DOHH2 (cell line): ENCODE measurements at regions not wholly inside any gene's neighbourhood (a gene's known extent, or its start where the extent isn't known, plus 50 kb on each side); places are given as distances from the start of the nearest gene placed in this dataset.

Experiments used
- H3F3A ChIP-seq: fragments of 200-600 bp; sonication (generic), shearing (Covaris generic); 2 replicates; pipeline ENCODE4 v1.6.0; 2016; ENCODE audit warnings: antibody characterized with exemption, mild to moderate bottlenecking; ENCODE audit not compliant: control insufficient read depth, insufficient read depth
- H3K27ac ChIP-seq: fragments of 200-600 bp; sonication (generic); 2 replicates; pipeline ENCODE4 v1.5.1; 2014; ENCODE audit warnings: low read depth, mild to moderate bottlenecking, low read length, moderate library complexity
- H3K27me3 ChIP-seq: fragments of 200-600 bp; sonication (generic); 2 replicates; pipeline ENCODE4 v1.6.1; 2014; ENCODE audit warnings: mild to moderate bottlenecking, low read length, mixed read lengths; ENCODE audit not compliant: control insufficient read depth
- H3K36me3 ChIP-seq: fragments of 200-600 bp; sonication (generic); 2 replicates; pipeline ENCODE4 v1.6.1; 2014; ENCODE audit warnings: mild to moderate bottlenecking, low read length, moderate library complexity, mixed read lengths; ENCODE audit not compliant: control insufficient read depth
- H3K4me1 ChIP-seq: fragments of 200-600 bp; sonication (generic); 2 replicates; pipeline ENCODE4 v1.6.1; 2014; ENCODE audit warnings: mild to moderate bottlenecking, low read length, mixed read lengths; ENCODE audit not compliant: control insufficient read depth
- H3K4me2 ChIP-seq: fragments of 200-600 bp; sonication (generic); 2 replicates; pipeline ENCODE4 v1.6.0; 2014; ENCODE audit warnings: mild to moderate bottlenecking, low read length, moderate library complexity
- H3K4me3 ChIP-seq: fragments of 200-600 bp; sonication (generic); 2 replicates; pipeline ENCODE4 v1.5.1; 2014; ENCODE audit warnings: mild to moderate bottlenecking, low read length, mixed read lengths
- H3K79me2 ChIP-seq: fragments of 200-600 bp; sonication (generic); 2 replicates; pipeline ENCODE4 v1.6.1; 2014; ENCODE audit warnings: mild to moderate bottlenecking, low read length, mixed read lengths; ENCODE audit not compliant: control insufficient read depth
- H3K9me2 ChIP-seq: fragments of 200-600 bp; sonication (generic); replicated peaks from 2 replicates; pipeline ENCODE4 v1.6.1; 2014; ENCODE audit warnings: mild to moderate bottlenecking, low read length, mixed read lengths; ENCODE audit not compliant: control insufficient read depth
- H3K9me3 ChIP-seq: fragments of 200-600 bp; sonication (generic); 2 replicates; pipeline ENCODE4 v1.6.1; 2014; ENCODE audit warnings: antibody characterized with exemption, low read length, mixed read lengths; ENCODE audit not compliant: control insufficient read depth, insufficient read depth
- H4K20me1 ChIP-seq: fragments of 200-600 bp; sonication (generic); 2 replicates; pipeline ENCODE4 v1.6.0; 2014; ENCODE audit warnings: low read depth, mild to moderate bottlenecking, antibody characterized with exemption, low read length, moderate library complexity; ENCODE audit not compliant: control insufficient read depth, insufficient read depth
- EZH2phosphoT487 ChIP-seq: fragments of 200-600 bp; sonication (generic); IDR thresholded peaks from 2 replicates; pipeline ENCODE4 v1.6.1; 2017; ENCODE audit warnings: borderline replicate concordance, mild to moderate bottlenecking, antibody characterized with exemption, low read length, moderate library complexity, mixed read lengths
- TF ChIP-seq, protein P1 (sequence below): fragments of 200-600 bp; sonication (generic); IDR thresholded peaks from one replicate; pipeline ENCODE4 v1.5.1; 2014; ENCODE audit warnings: antibody characterized with exemption, mild to moderate bottlenecking, low read depth, low read length; ENCODE audit not compliant: poor library complexity, severe bottlenecking

DNA sequence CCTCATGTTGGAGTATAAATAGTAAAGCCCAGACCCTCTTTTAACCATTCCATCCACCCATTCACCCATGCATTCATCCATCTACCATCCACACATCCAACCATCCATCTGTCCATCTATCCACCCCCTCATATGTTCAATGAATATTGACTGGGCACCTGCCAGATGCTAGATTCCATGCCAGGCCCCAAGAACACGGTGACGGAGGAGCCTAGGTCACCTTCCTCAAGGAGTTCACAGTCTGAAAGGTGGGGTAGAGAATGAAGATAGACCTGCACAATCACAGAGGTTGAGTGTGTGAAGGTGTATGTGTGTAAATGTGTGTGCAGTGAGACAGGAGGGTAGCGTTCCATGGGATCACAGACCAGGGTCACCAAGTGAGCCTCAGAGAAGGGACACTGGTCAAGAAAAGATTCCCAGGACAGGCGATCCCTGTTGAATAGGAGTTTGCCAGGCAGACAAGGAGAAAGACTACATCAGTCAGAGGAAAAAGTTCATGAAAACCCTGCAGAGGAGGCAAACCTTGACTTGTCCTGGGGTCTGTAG is 287.2 kb downstream of the CYP26B1 start:
- Histone ChIP-seq H3F3A (no peaks in the 10 kb centered on the region), H3K27ac (no peak overlapping the region), H3K36me3 (no peaks in the 10 kb centered on the region), H3K4me3 (no peak overlapping the region), H3K9me3 (no peaks in the 10 kb centered on the region), H3K4me1 (no peaks in the 10 kb centered on the region), H3K4me2 (no peak overlapping the region), H4K20me1 (no peaks in the 10 kb centered on the region), H3K27me3 (no peaks in the 10 kb centered on the region), H3K9me2 (no peaks in the 10 kb centered on the region), H3K79me2 (no peaks in the 10 kb centered on the region)
- TF ChIP-seq EZH2phosphoT487 = no peak
- TF ChIP-seq, protein P1, sequence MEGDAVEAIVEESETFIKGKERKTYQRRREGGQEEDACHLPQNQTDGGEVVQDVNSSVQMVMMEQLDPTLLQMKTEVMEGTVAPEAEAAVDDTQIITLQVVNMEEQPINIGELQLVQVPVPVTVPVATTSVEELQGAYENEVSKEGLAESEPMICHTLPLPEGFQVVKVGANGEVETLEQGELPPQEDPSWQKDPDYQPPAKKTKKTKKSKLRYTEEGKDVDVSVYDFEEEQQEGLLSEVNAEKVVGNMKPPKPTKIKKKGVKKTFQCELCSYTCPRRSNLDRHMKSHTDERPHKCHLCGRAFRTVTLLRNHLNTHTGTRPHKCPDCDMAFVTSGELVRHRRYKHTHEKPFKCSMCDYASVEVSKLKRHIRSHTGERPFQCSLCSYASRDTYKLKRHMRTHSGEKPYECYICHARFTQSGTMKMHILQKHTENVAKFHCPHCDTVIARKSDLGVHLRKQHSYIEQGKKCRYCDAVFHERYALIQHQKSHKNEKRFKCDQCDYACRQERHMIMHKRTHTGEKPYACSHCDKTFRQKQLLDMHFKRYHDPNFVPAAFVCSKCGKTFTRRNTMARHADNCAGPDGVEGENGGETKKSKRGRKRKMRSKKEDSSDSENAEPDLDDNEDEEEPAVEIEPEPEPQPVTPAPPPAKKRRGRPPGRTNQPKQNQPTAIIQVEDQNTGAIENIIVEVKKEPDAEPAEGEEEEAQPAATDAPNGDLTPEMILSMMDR = no peak

DNA sequence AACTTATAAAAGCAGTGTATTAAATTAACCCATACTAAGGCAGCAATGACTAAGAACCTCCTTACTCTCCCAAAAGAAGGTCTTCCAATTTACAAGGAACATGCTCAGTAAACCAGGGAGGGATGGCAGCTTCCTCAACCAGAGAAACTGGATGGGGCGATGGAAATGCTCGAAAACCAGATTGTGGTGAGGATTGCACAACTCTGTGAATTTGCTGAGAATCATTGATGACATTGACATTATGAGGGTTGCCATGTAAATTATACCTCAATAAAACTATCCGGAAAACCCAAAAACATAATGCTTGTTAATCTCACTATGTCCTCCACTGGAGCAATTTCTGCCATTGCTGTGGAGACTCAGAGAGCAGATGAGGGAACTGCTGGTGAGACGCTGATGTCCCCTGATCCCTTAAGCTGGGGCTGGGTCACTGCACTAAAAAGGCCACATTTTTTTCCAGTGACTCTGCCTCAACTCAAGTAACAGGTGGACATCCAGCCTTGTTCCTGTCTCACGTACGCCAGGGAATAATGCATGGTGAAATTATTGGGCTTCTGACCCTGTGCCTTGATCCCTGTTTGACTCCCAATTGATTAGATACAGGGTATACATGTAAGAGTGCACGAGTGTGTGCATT is 288.3 kb downstream of the CYP26B1 start:
- Histone ChIP-seq H4K20me1 (no peaks in the 10 kb centered on the region), H3K27ac (no peak overlapping the region), H3K4me3 (no peak overlapping the region), H3K27me3 (no peaks in the 10 kb centered on the region), H3K79me2 (no peaks in the 10 kb centered on the region), H3K9me2 (no peaks in the 10 kb centered on the region), H3K4me2 (no peak overlapping the region), H3K4me1 (no peaks in the 10 kb centered on the region), H3K9me3 (no peaks in the 10 kb centered on the region), H3F3A (no peaks in the 10 kb centered on the region), H3K36me3 (no peaks in the 10 kb centered on the region)
- no peak for TF ChIP-seq EZH2phosphoT487
- TF ChIP-seq, protein P1 = no peak

DNA sequence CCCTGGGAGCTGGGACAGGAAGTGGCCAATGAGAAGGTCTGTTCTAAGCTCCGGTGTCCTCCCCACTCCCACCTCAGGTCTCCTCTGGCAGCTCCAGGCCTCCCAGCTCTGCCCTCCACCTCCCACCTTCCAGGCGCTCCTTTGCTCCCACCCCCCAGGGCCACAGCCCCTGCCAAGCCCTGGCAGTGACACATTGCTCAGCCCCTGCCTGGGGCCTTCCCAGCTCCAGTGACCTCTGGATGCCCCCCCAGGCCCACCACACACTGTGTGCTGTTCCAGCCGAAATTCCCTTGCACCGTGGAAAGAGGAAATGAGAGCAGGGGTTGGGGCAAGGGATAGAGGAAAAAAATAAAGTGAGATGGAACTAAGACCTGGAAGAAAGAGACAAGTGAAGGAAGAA is 289.6 kb downstream of the CYP26B1 start:
- H3K4me2 ChIP-seq = no peak overlapping the region
- no peaks in the 10 kb centered on the region for H3K27me3 ChIP-seq
- TF ChIP-seq, protein P1 = no peak
- TF ChIP-seq EZH2phosphoT487 = no peak
- H3K27ac ChIP-seq = no peak overlapping the region
- H3F3A ChIP-seq = no peaks in the 10 kb centered on the region
- H3K36me3 ChIP-seq = no peaks in the 10 kb centered on the region
- no peaks in the 10 kb centered on the region for H4K20me1 ChIP-seq
- no peaks in the 10 kb centered on the region for H3K4me1 ChIP-seq
- no peaks in the 10 kb centered on the region for H3K9me3 ChIP-seq
- no peaks in the 10 kb centered on the region for H3K79me2 ChIP-seq
- no peaks in the 10 kb centered on the region for H3K9me2 ChIP-seq
- no peak overlapping the region for H3K4me3 ChIP-seq

DNA sequence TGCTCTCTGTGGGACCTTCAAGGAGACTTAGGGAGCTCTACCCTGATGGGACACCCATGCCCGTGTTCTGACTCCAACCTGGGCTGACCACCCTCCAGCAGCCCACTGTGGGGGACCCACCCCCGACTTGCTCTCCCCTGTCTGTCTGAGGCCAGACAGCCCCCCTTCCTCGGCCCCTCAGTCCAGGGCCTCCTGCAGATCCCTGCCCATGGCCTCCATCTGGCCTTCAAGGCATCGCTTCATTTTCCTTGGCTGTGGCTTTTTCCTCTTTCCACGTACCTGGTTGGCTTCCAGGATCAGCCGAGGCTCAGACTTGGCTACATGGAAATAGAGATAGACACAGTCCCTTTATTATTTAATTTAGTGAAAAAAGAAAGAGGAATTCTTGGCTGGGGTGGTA is 290.0 kb downstream of the CYP26B1 start:
- Histone ChIP-seq H4K20me1 (no peaks in the 10 kb centered on the region), H3F3A (no peaks in the 10 kb centered on the region), H3K4me1 (no peaks in the 10 kb centered on the region), H3K4me2 (no peak overlapping the region), H3K4me3 (no peak overlapping the region), H3K9me3 (no peaks in the 10 kb centered on the region), H3K27ac (no peak overlapping the region), H3K36me3 (no peaks in the 10 kb centered on the region), H3K9me2 (no peaks in the 10 kb centered on the region), H3K79me2 (no peaks in the 10 kb centered on the region), H3K27me3 (no peaks in the 10 kb centered on the region)
- TF ChIP-seq, protein P1 = no peak
- no peak for TF ChIP-seq EZH2phosphoT487
